ENCODE measurements at regions not wholly inside any gene's neighbourhood (a gene's known extent, or its start where the extent isn't known, plus 50 kb on each side); places are given as distances from the start of the nearest gene placed in this dataset.
A peak's percentile ranks its signal among the peaks of the same experiment; 100 is the strongest.

- Histone ChIP-seq H3K9me3 (peaks cover 2% of the 10 kb centered on the region), H3K27ac (no peak overlapping the region), H3K27me3 (ENCODE audit: low read depth) (no peaks in the 10 kb centered on the region), H3K4me3 (no peak overlapping the region), H3K4me1 (no peaks in the 10 kb centered on the region), H3K36me3 (no peaks in the 10 kb centered on the region)
- intact Hi-C loops (cut with DNase I), result no loop called here
- no peak for DNase-seq
- ATAC-seq, result no peak
- no peak for TF ChIP-seq CTCF (IDR thresholded peaks at IDR 0.05)
These were observed 1472.2 kb downstream of the SUCLG1 start for GRCh38 chr2:82986899-82987298.

- H3K4me1 ChIP-seq, result no peaks in the 10 kb centered on the region
- H3K9me3 ChIP-seq, result peaks cover 8% of the 10 kb centered on the region
- ATAC-seq (peak in 1 of 2 donors; percentile 30), DNase-seq (no peak)
- no peak overlapping the region for H3K4me3 ChIP-seq
- no peak for TF ChIP-seq CTCF (IDR thresholded peaks at IDR 0.05)
- no peak overlapping the region for H3K27ac ChIP-seq
- no peaks in the 10 kb centered on the region for H3K27me3 ChIP-seq (ENCODE audit: low read depth)
- intact Hi-C loops (cut with DNase I), result no loop called here
- no peaks in the 10 kb centered on the region for H3K36me3 ChIP-seq
These were observed 1473.4 kb downstream of the SUCLG1 start for GRCh38 chr2:82985572-82986197.

- H3K4me1 ChIP-seq, result no peaks in the 10 kb centered on the region
- ATAC-seq, result no peak
- no peaks in the 10 kb centered on the region for H3K27me3 ChIP-seq (ENCODE audit: low read depth)
- no peaks in the 10 kb centered on the region for H3K36me3 ChIP-seq
- no peak overlapping the region for H3K27ac ChIP-seq
- intact Hi-C loops (cut with DNase I), result no loop called here
- no peak overlapping the region for H3K4me3 ChIP-seq
- DNase-seq, result no peak
- H3K9me3 ChIP-seq, result no peaks in the 10 kb centered on the region
- no peak for TF ChIP-seq CTCF (IDR thresholded peaks at IDR 0.05)
These were observed 1490.7 kb downstream of the SUCLG1 start for GRCh38 chr2:82968358-82968757.

GRCh38 chr2:82964341-82964740, 1494.7 kb downstream of the SUCLG1 start:
- intact Hi-C loops (cut with DNase I), result no loop called here

GRCh38 chr2:82959727-82960126, 1499.4 kb downstream of the SUCLG1 start:
- intact Hi-C loops (cut with DNase I), result no loop called here
- ATAC-seq, result no peak
- no peak for TF ChIP-seq CTCF (IDR thresholded peaks at IDR 0.05)

More at GRCh38 chr2:82964341-82964740, 1494.7 kb downstream of the SUCLG1 start:
- ATAC-seq (no peak), DNase-seq (no peak)
- no peak overlapping the region for H3K4me3 ChIP-seq
- no peaks in the 10 kb centered on the region for H3K9me3 ChIP-seq
- no peaks in the 10 kb centered on the region for H3K36me3 ChIP-seq
- no peaks in the 10 kb centered on the region for H3K27me3 ChIP-seq (ENCODE audit: low read depth)
- H3K4me1 ChIP-seq, result no peaks in the 10 kb centered on the region
- H3K27ac ChIP-seq, result no peak overlapping the region
- no peak for TF ChIP-seq CTCF (IDR thresholded peaks at IDR 0.05)

More at GRCh38 chr2:82959727-82960126, 1499.4 kb downstream of the SUCLG1 start:
- Histone ChIP-seq H3K4me1 (no peaks in the 10 kb centered on the region), H3K27ac (no peak overlapping the region), H3K27me3 (ENCODE audit: low read depth) (no peaks in the 10 kb centered on the region), H3K36me3 (no peaks in the 10 kb centered on the region), H3K4me3 (no peak overlapping the region), H3K9me3 (no peaks in the 10 kb centered on the region)
- no peak for DNase-seq
